HEK293 (cell line): ENCODE measurements at regions not wholly inside any gene's neighbourhood (a gene's known extent, or its start where the extent isn't known, plus 50 kb on each side); places are given as distances from the start of the nearest gene placed in this dataset.

Source experiments
- CTCF ChIP-seq: fragments of 450-650 bp; formaldehyde crosslinking; IDR thresholded peaks from 2 replicates; pipeline ENCODE4 v1.5.1; 2016; ENCODE audit warnings: missing biosample characterization, missing genetic modification characterization
- KLF17 ChIP-seq: fragments of 450-650 bp; formaldehyde crosslinking; IDR thresholded peaks from 2 replicates; pipeline ENCODE4 v1.5.1; 2016; ENCODE audit warnings: missing biosample characterization, missing genetic modification characterization
- REST ChIP-seq: fragments of 450-650 bp; formaldehyde crosslinking; IDR thresholded peaks from 2 replicates; pipeline ENCODE4 v1.5.1; 2016; ENCODE audit warnings: missing biosample characterization, missing genetic modification characterization
- ZBTB26 ChIP-seq: fragments of 450-650 bp; formaldehyde crosslinking; optimal IDR thresholded peaks from 2 replicates; pipeline ENCODE3; 2016; ENCODE audit warnings: missing biosample characterization, mild to moderate bottlenecking, missing genetic modification characterization
- ZNF140 ChIP-seq: fragments of 450-650 bp; formaldehyde crosslinking; IDR thresholded peaks from 2 replicates; pipeline ENCODE4 v1.5.1; 2016; ENCODE audit warnings: missing biosample characterization, missing genetic modification characterization
- ZNF157 ChIP-seq: fragments of 450-650 bp; formaldehyde crosslinking; IDR thresholded peaks from 2 replicates; pipeline ENCODE4 v1.5.1; 2016; ENCODE audit warnings: missing biosample characterization, missing genetic modification characterization
- ZNF2 ChIP-seq: fragments of 450-650 bp; formaldehyde crosslinking; IDR thresholded peaks from 2 replicates; pipeline ENCODE4 v1.5.1; 2016; ENCODE audit warnings: missing biosample characterization, missing genetic modification characterization
- ZNF24 ChIP-seq: fragments of 450-650 bp; formaldehyde crosslinking; IDR thresholded peaks from 2 replicates; pipeline ENCODE4 v1.5.1; 2016; ENCODE audit warnings: missing biosample characterization, missing genetic modification characterization
- ZNF513 ChIP-seq: fragments of 450-650 bp; IDR thresholded peaks from 2 replicates; pipeline ENCODE4 v1.5.1; 2018; ENCODE audit warnings: missing biosample characterization, missing genetic modification characterization

- no peak for TF ChIP-seq CTCF (tag by site-specific recombination)
- TF ChIP-seq ZNF2 (tag by site-specific recombination), result no peak
- TF ChIP-seq ZNF157 (tag by site-specific recombination), result no peak
- TF ChIP-seq ZNF24 (tag by site-specific recombination), result no peak
- no peak for TF ChIP-seq ZNF513
- no peak for TF ChIP-seq ZNF140 (tag by site-specific recombination)
- no peak for TF ChIP-seq KLF17 (tag by site-specific recombination)
- no peak for TF ChIP-seq REST
- TF ChIP-seq ZBTB26, result no peak
Observed at GRCh38 chr1:239764546-239764945, 327.1 kb upstream of the FMN2 start.
